CD4-positive, alpha-beta memory T cell (primary cell): ENCODE measurements at regions not wholly inside any gene's neighbourhood (a gene's known extent, or its start where the extent isn't known, plus 50 kb on each side); places are given as distances from the start of the nearest gene placed in this dataset.
"Not testable (repeated sequence)": the region's sequence is repeated elsewhere in the genome, so short reads cannot be mapped to it uniquely, and the experiment has no call there.

Experiments used
- CTCF ChIA-PET: fragments of 350-600 bp; sonication (Branson Sonifier 250); formaldehyde crosslinking; loops from one replicate; lab custom pipeline; 2021; ENCODE audit warnings: inconsistent platforms; ENCODE audit not compliant: partially characterized antibody; lab: Charles Lee
- POLR2A ChIA-PET: fragments of 350-600 bp; sonication (Branson Sonifier 250); formaldehyde crosslinking; loops from one replicate; lab custom pipeline; 2021; ENCODE audit not compliant: partially characterized antibody; lab: Charles Lee
- DNase-seq, 5 donors: peaks; one replicate each; pipeline versions ENCODE4 v3.0.0 to v3.0.0-alpha.2; 2020 to 2022; ENCODE audit warnings: mixed read lengths in 1 of 5
- H3K27ac ChIP-seq: one replicate; pipeline ENCODE4 v1.7.0; 2013; ENCODE audit warnings: low read depth, low read length
- H3K27me3 ChIP-seq: 2 replicates; pipeline ENCODE4 v1.7.0; 2013; ENCODE audit warnings: mild to moderate bottlenecking, low read length, moderate library complexity; ENCODE audit not compliant: insufficient read depth
- H3K36me3 ChIP-seq: 2 replicates; pipeline ENCODE4 v1.7.0; 2013; ENCODE audit warnings: mild to moderate bottlenecking, low read length, moderate library complexity; ENCODE audit not compliant: insufficient read depth
- H3K4me1 ChIP-seq: 2 replicates; pipeline ENCODE4 v1.7.0; 2013; ENCODE audit warnings: mild to moderate bottlenecking, low read length, moderate library complexity; ENCODE audit not compliant: insufficient read depth
- H3K4me3 ChIP-seq, 2 donors: one replicate each; pipeline ENCODE4 v1.7.0; 2013; ENCODE audit warnings: low read length in 2 of 2, mild to moderate bottlenecking in 1 of 2
- H3K9me3 ChIP-seq, 2 donors: one replicate each; pipeline ENCODE4 v1.7.0; 2013; ENCODE audit warnings: low read length in 2 of 2, control low read depth in 1 of 2; ENCODE audit not compliant: control insufficient read depth in 1 of 2
- H3K27ac Mint-ChIP-seq, 7 donors: one replicate each; pipeline ENCODE4 v1.8.0; 2020 to 2021; ENCODE audit warnings: mixed read lengths in 7 of 7, mild to moderate bottlenecking in 6 of 7, inconsistent platforms in 3 of 7, moderate library complexity in 3 of 7
- H3K27me3 Mint-ChIP-seq, 2 donors: one replicate each; pipeline ENCODE4 v1.8.0; 2020 to 2021; ENCODE audit warnings: mixed read lengths in 2 of 2
- H3K36me3 Mint-ChIP-seq, 2 donors: one replicate each; pipeline ENCODE4 v1.8.0; 2020 to 2021; ENCODE audit warnings: mixed read lengths in 2 of 2, inconsistent platforms in 1 of 2, mild to moderate bottlenecking in 1 of 2
- H3K4me1 Mint-ChIP-seq, 4 donors: one replicate each; pipeline ENCODE4 v1.8.0; 2020 to 2021; ENCODE audit warnings: mixed read lengths in 4 of 4, mild to moderate bottlenecking in 1 of 4
- H3K4me3 Mint-ChIP-seq, 8 donors: one replicate each; pipeline ENCODE4 v1.8.0; 2020 to 2021; ENCODE audit warnings: mixed read lengths in 8 of 8, mild to moderate bottlenecking in 7 of 8, moderate library complexity in 6 of 8, inconsistent platforms in 3 of 8
- H3K9me3 Mint-ChIP-seq, 8 donors: one replicate each; pipeline ENCODE4 v1.8.0; 2020 to 2021; ENCODE audit warnings: mixed read lengths in 8 of 8, mild to moderate bottlenecking in 5 of 8, inconsistent platforms in 3 of 8, moderate library complexity in 1 of 8
- intact Hi-C: fragments of 100-400 bp; cut with micrococcal nuclease; formaldehyde crosslinking; loops from one replicate; pipeline ENCODE4 v1.15.1; 2023

- H3K9me3 ChIP-seq = no peaks in the 10 kb centered on the region
- peaks cover 0 to 20% (median 6%) of the 10 kb centered on the region in 8 donors for H3K9me3 Mint-ChIP-seq
- ChIA-PET POLR2A (no interaction called here), CTCF (no interaction called here)
- no peaks in the 10 kb centered on the region for H3K4me1 ChIP-seq
- H3K4me3 ChIP-seq = no peak overlapping the region
- H3K27me3 ChIP-seq = no peaks in the 10 kb centered on the region
- no peaks in the 10 kb centered on the region for H3K4me1 Mint-ChIP-seq
- intact Hi-C loops = no loop called here
- H3K36me3 ChIP-seq = no peaks in the 10 kb centered on the region
- H3K27ac Mint-ChIP-seq = no peak overlapping the region
- no peak for DNase-seq
- H3K36me3 Mint-ChIP-seq = no peaks in the 10 kb centered on the region
- H3K27ac ChIP-seq = no peak overlapping the region
- H3K27me3 Mint-ChIP-seq = no peaks in the 10 kb centered on the region
- H3K4me3 Mint-ChIP-seq = no peak overlapping the region
Measured at GRCh38 chrX:77299549-77299948, 147.6 kb upstream of the FGF16 start.

- Mint-ChIP-seq H3K9me3 (peaks cover 0 to 2% (median 0%) of the 10 kb centered on the region in 8 donors), H3K27me3 (peaks cover 0 to 6% of the 10 kb centered on the region in 2 donors), H3K27ac (no peak overlapping the region), H3K4me1 (no peaks in the 10 kb centered on the region), H3K4me3 (no peak overlapping the region), H3K36me3 (no peaks in the 10 kb centered on the region)
- no peaks in the 10 kb centered on the region for H3K4me1 ChIP-seq
- no peaks in the 10 kb centered on the region for H3K9me3 ChIP-seq
- intact Hi-C loops = no loop called here
- no peaks in the 10 kb centered on the region for H3K36me3 ChIP-seq
- H3K27me3 ChIP-seq = no peaks in the 10 kb centered on the region
- H3K27ac ChIP-seq = no peak overlapping the region
- H3K4me3 ChIP-seq = no peak overlapping the region
- ChIA-PET CTCF (no interaction called here), POLR2A (no interaction called here)
- DNase-seq = no peak
Measured at GRCh38 chrX:77342004-77342403, 105.2 kb upstream of the FGF16 start.

DNA sequence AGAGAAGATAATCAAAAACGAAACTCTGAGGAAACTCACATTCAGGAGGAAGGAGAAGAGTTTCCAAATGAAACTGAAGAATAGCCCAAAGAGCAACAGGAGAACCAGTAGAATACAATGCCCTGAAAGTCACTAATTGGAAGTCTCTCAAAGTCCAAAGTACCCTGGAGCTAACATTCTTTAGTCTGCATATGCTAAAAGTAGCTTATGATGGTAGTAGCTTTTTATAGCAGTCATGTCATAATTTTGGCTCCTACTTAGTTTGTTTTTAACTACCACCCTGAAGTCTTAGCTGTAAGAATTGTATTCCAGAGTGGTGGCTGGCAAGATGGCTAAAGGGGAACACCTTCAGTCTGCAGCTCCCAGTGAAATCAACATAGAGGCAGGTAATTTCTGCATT lies 100.3 kb upstream of the FGF16 start:
- intact Hi-C loops = no loop called here
- Mint-ChIP-seq H3K27ac (no peak overlapping the region), H3K4me3 (no peak overlapping the region), H3K27me3 (peaks cover 0 to 5% of the 10 kb centered on the region in 2 donors), H3K4me1 (no peaks in the 10 kb centered on the region), H3K36me3 (no peaks in the 10 kb centered on the region), H3K9me3 (peaks cover 0 to 14% (median 0%) of the 10 kb centered on the region in 8 donors)
- no peaks in the 10 kb centered on the region for H3K9me3 ChIP-seq
- no peaks in the 10 kb centered on the region for H3K27me3 ChIP-seq
- H3K36me3 ChIP-seq = no peaks in the 10 kb centered on the region
- H3K27ac ChIP-seq = no peak overlapping the region
- POLR2A ChIA-PET = no interaction called here
- no peak for DNase-seq
- no peaks in the 10 kb centered on the region for H3K4me1 ChIP-seq
- no peak overlapping the region for H3K4me3 ChIP-seq
- CTCF ChIA-PET = no interaction called here

- Histone ChIP-seq H3K4me1 (no peaks in the 10 kb centered on the region), H3K27ac (no peak overlapping the region), H3K9me3 (no peaks in the 10 kb centered on the region), H3K4me3 (no peak overlapping the region), H3K27me3 (no peaks in the 10 kb centered on the region), H3K36me3 (no peaks in the 10 kb centered on the region)
- CTCF ChIA-PET = no interaction called here
- Mint-ChIP-seq H3K27me3 (peaks cover 0 to 5% of the 10 kb centered on the region in 2 donors), H3K4me1 (no peaks in the 10 kb centered on the region), H3K4me3 (no peak overlapping the region), H3K36me3 (no peaks in the 10 kb centered on the region), H3K9me3 (peaks cover 0 to 19% (median 0%) of the 10 kb centered on the region in 8 donors), H3K27ac (no peak overlapping the region)
- POLR2A ChIA-PET = no interaction called here
- no peak for DNase-seq
- intact Hi-C loops = no loop called here
Measured at GRCh38 chrX:77347572-77347971, 99.6 kb upstream of the FGF16 start.

DNA sequence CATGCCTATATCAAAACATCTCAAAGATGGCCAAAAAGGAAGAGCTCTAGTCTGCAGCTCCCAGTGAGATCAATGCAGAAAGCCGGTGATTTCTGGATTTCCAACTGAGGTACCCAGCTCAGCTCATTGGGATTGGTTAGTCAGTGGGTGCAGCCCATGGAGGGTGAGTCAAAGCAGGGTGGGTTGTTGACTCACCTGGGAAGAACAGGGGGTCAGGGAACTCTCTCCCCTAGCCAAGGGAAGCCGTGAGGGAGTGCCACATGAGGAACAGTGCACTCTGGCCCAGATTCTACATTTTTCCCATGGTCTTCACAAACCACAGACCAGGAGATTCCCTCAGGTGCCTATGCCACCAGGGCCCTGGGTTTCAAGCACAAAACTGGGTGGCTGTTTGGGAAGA lies 57.3 kb upstream of the FGF16 start:
- DNase-seq = no peak
- intact Hi-C loops = no loop called here
- no peak overlapping the region for H3K27ac Mint-ChIP-seq
- no peaks in the 10 kb centered on the region for H3K27me3 ChIP-seq
- no peaks in the 10 kb centered on the region for H3K36me3 Mint-ChIP-seq
- H3K4me3 ChIP-seq = no peak overlapping the region
- H3K36me3 ChIP-seq = no peaks in the 10 kb centered on the region
- peaks cover 2 to 5% of the 10 kb centered on the region in 2 donors for H3K27me3 Mint-ChIP-seq
- no peak overlapping the region for H3K27ac ChIP-seq
- no peak overlapping the region for H3K4me3 Mint-ChIP-seq
- peaks cover 0 to 7% (median 3%) of the 10 kb centered on the region in 8 donors for H3K9me3 Mint-ChIP-seq
- H3K9me3 ChIP-seq = no peaks in the 10 kb centered on the region
- no peaks in the 10 kb centered on the region for H3K4me1 Mint-ChIP-seq
- POLR2A ChIA-PET = no interaction called here
- H3K4me1 ChIP-seq = no peaks in the 10 kb centered on the region
- CTCF ChIA-PET = no interaction called here

DNA sequence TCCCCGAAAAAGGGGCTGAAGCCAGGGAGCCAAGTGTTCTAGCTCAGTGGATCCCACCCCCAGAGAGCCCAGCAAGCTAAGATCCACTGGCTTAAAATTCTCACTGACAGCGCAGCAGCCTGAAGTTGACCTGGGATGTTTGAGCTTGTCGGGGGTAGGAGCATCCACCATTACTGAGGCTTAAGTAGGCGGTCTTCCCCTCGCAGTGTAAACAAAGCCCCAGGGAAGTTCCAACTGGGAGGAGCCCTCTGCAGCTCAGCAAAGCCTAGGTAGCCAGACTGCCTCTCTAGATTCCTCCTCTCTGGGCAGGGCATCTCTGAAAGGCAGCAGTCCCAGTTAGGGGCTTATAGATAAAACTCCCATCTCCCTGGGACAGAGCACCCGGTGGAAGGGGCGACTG lies 56.8 kb upstream of the FGF16 start:
- H3K4me3 ChIP-seq, H3K9me3 ChIP-seq, H3K36me3 ChIP-seq, intact Hi-C loops, H3K4me1 Mint-ChIP-seq, H3K27me3 Mint-ChIP-seq, DNase-seq, H3K36me3 Mint-ChIP-seq, H3K9me3 Mint-ChIP-seq, CTCF ChIA-PET, H3K4me1 ChIP-seq, H3K4me3 Mint-ChIP-seq, H3K27ac Mint-ChIP-seq, H3K27me3 ChIP-seq, H3K27ac ChIP-seq, POLR2A ChIA-PET: not testable (repeated sequence)

DNA sequence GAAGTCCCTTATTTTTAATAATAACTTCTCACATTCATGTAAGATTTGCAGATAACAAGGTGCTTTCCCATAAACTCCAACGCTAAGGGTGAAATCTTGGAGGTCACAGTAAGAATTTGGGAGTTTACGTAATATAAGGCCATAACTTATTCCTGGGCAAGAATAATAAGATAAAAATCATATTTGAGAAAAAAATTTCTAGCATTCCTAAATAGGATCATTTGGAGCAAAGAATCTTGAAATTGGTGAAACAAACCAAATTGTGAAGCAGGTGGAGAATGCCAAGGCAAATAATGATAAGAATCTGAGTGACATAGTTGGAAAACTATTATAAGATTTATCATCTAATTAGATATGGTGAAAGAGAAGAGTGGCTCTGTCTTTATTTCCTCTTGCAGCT lies 50.4 kb upstream of the FGF16 start:
- H3K4me3 Mint-ChIP-seq = no peak overlapping the region
- H3K27ac ChIP-seq = no peak overlapping the region
- no peaks in the 10 kb centered on the region for H3K9me3 ChIP-seq
- DNase-seq = no peak
- H3K27ac Mint-ChIP-seq = no peak overlapping the region
- H3K36me3 Mint-ChIP-seq = no peaks in the 10 kb centered on the region
- peaks cover 0 to 1% of the 10 kb centered on the region in 2 donors for H3K27me3 Mint-ChIP-seq
- no peak overlapping the region for H3K4me3 ChIP-seq
- POLR2A ChIA-PET = no interaction called here
- H3K9me3 Mint-ChIP-seq = peaks cover 0 to 6% (median 0%) of the 10 kb centered on the region in 8 donors
- H3K27me3 ChIP-seq = no peaks in the 10 kb centered on the region
- H3K4me1 ChIP-seq = no peaks in the 10 kb centered on the region
- intact Hi-C loops = no loop called here
- CTCF ChIA-PET = no interaction called here
- H3K36me3 ChIP-seq = no peaks in the 10 kb centered on the region
- no peaks in the 10 kb centered on the region for H3K4me1 Mint-ChIP-seq
